Sigmoid colon (tissue), 4 donors: ENCODE measurements at regions not wholly inside any gene's neighbourhood (a gene's known extent, or its start where the extent isn't known, plus 50 kb on each side); places are given as distances from the start of the nearest gene placed in this dataset.

ENCODE experiments used
- CTCF ChIP-seq, 4 experiments: fragments of 450-650 bp in 3 of 4; fragments of 200-600 bp in 1 of 4; IDR thresholded peaks; one replicate each; pipeline ENCODE4 v1.5.1; 2016 to 2019; ENCODE audit warnings: antibody characterized with exemption in 4 of 4, mild to moderate bottlenecking in 3 of 4, moderate library complexity in 2 of 4
- EP300 ChIP-seq, 4 donors: sonication (generic); formaldehyde crosslinking; IDR thresholded peaks; one replicate each; pipeline ENCODE4 v1.6.1; 2017; ENCODE audit warnings: antibody characterized with exemption in 4 of 4
- POLR2A ChIP-seq, 2 donors: fragments of 450-650 bp; IDR thresholded peaks; one replicate each; pipeline ENCODE4 v1.6.1; 2016; ENCODE audit warnings: antibody characterized with exemption in 2 of 2, mild to moderate bottlenecking in 2 of 2, moderate library complexity in 2 of 2
- POLR2AphosphoS5 ChIP-seq, 4 donors: sonication (generic); formaldehyde crosslinking; IDR thresholded peaks; one replicate each; pipeline ENCODE4 v1.6.1; 2017; ENCODE audit warnings: antibody characterized with exemption in 4 of 4

- no peak for TF ChIP-seq CTCF (IDR thresholded peaks at IDR 0.05)
- TF ChIP-seq POLR2AphosphoS5 (IDR thresholded peaks at IDR 0.05) = no peak
- TF ChIP-seq POLR2A (IDR thresholded peaks at IDR 0.05) = no peak
- no peak for TF ChIP-seq EP300 (IDR thresholded peaks at IDR 0.05)
Measured at GRCh38 chr14:101200650-101201516, 297.4 kb upstream of the RTL1 start.
